Activated CD4-positive, alpha-beta T cell treated with anti-CD3 and anti-CD28 coated beads, Interleukin-2, amount 10 ng/mL, durations not matched to agents 24 days and 14 days (primary cell): ENCODE measurements at regions not wholly inside any gene's neighbourhood (a gene's known extent, or its start where the extent isn't known, plus 50 kb on each side); places are given as distances from the start of the nearest gene placed in this dataset.

Experiments used
- DNase-seq: peaks from one replicate; pipeline ENCODE4 v3.0.0; 2022
- H3K27ac Mint-ChIP-seq: one replicate; pipeline ENCODE4 v1.8.0; 2022; ENCODE audit warnings: mild to moderate bottlenecking, mixed read lengths
- H3K27me3 Mint-ChIP-seq: one replicate; pipeline ENCODE4 v1.8.0; 2022; ENCODE audit warnings: mixed read lengths
- H3K36me3 Mint-ChIP-seq: one replicate; pipeline ENCODE4 v1.8.0; 2022; ENCODE audit warnings: low read depth, mild to moderate bottlenecking, mixed read lengths
- H3K4me1 Mint-ChIP-seq: one replicate; pipeline ENCODE4 v1.8.0; 2021; ENCODE audit warnings: mixed read lengths
- H3K4me3 Mint-ChIP-seq: one replicate; pipeline ENCODE4 v1.8.0; 2022; ENCODE audit warnings: mild to moderate bottlenecking, moderate library complexity, mixed read lengths
- H3K9me3 Mint-ChIP-seq: one replicate; pipeline ENCODE4 v1.8.0; 2021; ENCODE audit warnings: mixed read lengths
- intact Hi-C: fragments of 100-400 bp; cut with micrococcal nuclease; formaldehyde crosslinking; loops from one replicate; pipeline ENCODE4 v1.15.1; 2023

DNA sequence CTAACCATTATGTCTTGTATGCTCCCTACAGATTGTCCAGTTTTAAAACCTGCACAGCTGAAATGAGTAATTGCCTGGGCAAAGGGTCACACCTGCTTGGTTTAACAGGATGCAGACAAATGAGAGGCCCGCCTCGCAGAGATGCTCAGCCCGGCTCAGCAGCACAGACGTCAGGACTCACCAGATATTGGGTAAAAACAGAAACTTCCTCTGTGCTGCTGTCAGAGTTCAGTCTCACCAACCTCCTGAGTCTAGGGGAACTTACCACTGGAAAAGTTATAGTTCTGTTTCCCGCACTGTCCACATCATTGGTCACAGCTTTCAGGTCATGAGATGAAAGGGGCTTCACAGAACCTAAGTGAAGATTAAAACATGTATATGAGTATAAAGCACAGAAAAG is 152.5 kb downstream of the ESM1 start:
- intact Hi-C loops, result no loop called here
- DNase-seq, result no peak
- peaks cover 6% of the 10 kb centered on the region for H3K9me3 Mint-ChIP-seq
- H3K36me3 Mint-ChIP-seq, result no peaks in the 10 kb centered on the region
- H3K4me1 Mint-ChIP-seq, result peaks cover 13% of the 10 kb centered on the region
- H3K4me3 Mint-ChIP-seq, result no peak overlapping the region
- H3K27me3 Mint-ChIP-seq, result peaks cover 29% of the 10 kb centered on the region
- no peak overlapping the region for H3K27ac Mint-ChIP-seq

GRCh38 chr5:54832045-54832444 is 153.3 kb downstream of the ESM1 start:
- Mint-ChIP-seq H3K4me1 (peaks cover 13% of the 10 kb centered on the region), H3K36me3 (no peaks in the 10 kb centered on the region), H3K9me3 (peaks cover 6% of the 10 kb centered on the region), H3K27me3 (peaks cover 28% of the 10 kb centered on the region), H3K4me3 (no peak overlapping the region), H3K27ac (no peak overlapping the region)
- DNase-seq, result no peak
- intact Hi-C loops, result no loop called here

GRCh38 chr5:54831233-54831632 is 154.2 kb downstream of the ESM1 start:
- no peak overlapping the region for H3K27ac Mint-ChIP-seq
- H3K4me3 Mint-ChIP-seq, result no peak overlapping the region
- H3K27me3 Mint-ChIP-seq, result peaks cover 27% of the 10 kb centered on the region
- intact Hi-C loops, result no loop called here
- DNase-seq, result no peak
- no peaks in the 10 kb centered on the region for H3K36me3 Mint-ChIP-seq
- H3K9me3 Mint-ChIP-seq, result peaks cover 4% of the 10 kb centered on the region
- H3K4me1 Mint-ChIP-seq, result peaks cover 13% of the 10 kb centered on the region

GRCh38 chr5:54829676-54830535 is 155.5 kb downstream of the ESM1 start:
- Mint-ChIP-seq H3K4me3 (no peak overlapping the region), H3K27me3 (peaks cover 24% of the 10 kb centered on the region), H3K9me3 (no peaks in the 10 kb centered on the region), H3K27ac (no peak overlapping the region), H3K36me3 (no peaks in the 10 kb centered on the region), H3K4me1 (peaks cover 13% of the 10 kb centered on the region)
- no peak for DNase-seq
- intact Hi-C loops, result no loop called here

GRCh38 chr5:54829102-54829501 is 156.3 kb downstream of the ESM1 start:
- H3K36me3 Mint-ChIP-seq, result no peaks in the 10 kb centered on the region
- H3K27me3 Mint-ChIP-seq, result peaks cover 24% of the 10 kb centered on the region
- no peak overlapping the region for H3K27ac Mint-ChIP-seq
- no peaks in the 10 kb centered on the region for H3K9me3 Mint-ChIP-seq
- DNase-seq, result no peak
- H3K4me1 Mint-ChIP-seq, result peaks cover 10% of the 10 kb centered on the region
- no peak overlapping the region for H3K4me3 Mint-ChIP-seq
- intact Hi-C loops, result no loop called here

- H3K36me3 Mint-ChIP-seq, result no peaks in the 10 kb centered on the region
- H3K4me3 Mint-ChIP-seq, result no peak overlapping the region
- peaks cover 27% of the 10 kb centered on the region for H3K27me3 Mint-ChIP-seq
- peaks cover 4% of the 10 kb centered on the region for H3K4me1 Mint-ChIP-seq
- intact Hi-C loops, result no loop called here
- no peak for DNase-seq
- H3K9me3 Mint-ChIP-seq, result no peaks in the 10 kb centered on the region
- H3K27ac Mint-ChIP-seq, result no peak overlapping the region
Measured at GRCh38 chr5:54828151-54828550, 157.2 kb downstream of the ESM1 start.

- H3K4me1 Mint-ChIP-seq, result no peaks in the 10 kb centered on the region
- intact Hi-C loops, result no loop called here
- H3K4me3 Mint-ChIP-seq, result no peak overlapping the region
- H3K27ac Mint-ChIP-seq, result no peak overlapping the region
- H3K9me3 Mint-ChIP-seq, result no peaks in the 10 kb centered on the region
- H3K36me3 Mint-ChIP-seq, result no peaks in the 10 kb centered on the region
- DNase-seq, result no peak
- H3K27me3 Mint-ChIP-seq, result peaks cover 28% of the 10 kb centered on the region
Measured at GRCh38 chr5:54825005-54825404, 160.4 kb downstream of the ESM1 start.

DNA sequence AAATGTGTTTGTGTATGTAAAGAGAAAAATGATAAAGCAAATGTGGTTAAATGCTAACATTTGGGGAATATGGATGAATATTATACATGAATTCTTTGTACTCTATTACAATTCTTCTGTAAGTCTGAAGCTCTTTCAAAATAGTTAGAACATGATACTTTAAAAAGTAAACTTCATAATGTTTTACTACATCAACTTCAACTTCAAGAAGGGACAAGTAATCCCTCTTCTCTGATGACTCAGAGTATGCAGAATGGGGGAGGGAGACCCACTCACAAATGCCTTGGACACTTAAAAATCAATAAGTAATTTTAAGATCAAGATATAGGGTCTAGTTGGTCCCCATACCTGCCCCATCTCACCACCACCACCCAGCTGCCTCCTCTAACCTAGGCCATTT is 162.4 kb downstream of the ESM1 start:
- H3K4me1 Mint-ChIP-seq, result no peaks in the 10 kb centered on the region
- no peak overlapping the region for H3K27ac Mint-ChIP-seq
- intact Hi-C loops, result no loop called here
- peaks cover 28% of the 10 kb centered on the region for H3K27me3 Mint-ChIP-seq
- no peak for DNase-seq
- no peak overlapping the region for H3K4me3 Mint-ChIP-seq
- H3K36me3 Mint-ChIP-seq, result no peaks in the 10 kb centered on the region
- peaks cover 3% of the 10 kb centered on the region for H3K9me3 Mint-ChIP-seq

- H3K27me3 Mint-ChIP-seq, result peaks cover 28% of the 10 kb centered on the region
Measured at GRCh38 chr5:54822324-54822687, 163.1 kb downstream of the ESM1 start.

DNA sequence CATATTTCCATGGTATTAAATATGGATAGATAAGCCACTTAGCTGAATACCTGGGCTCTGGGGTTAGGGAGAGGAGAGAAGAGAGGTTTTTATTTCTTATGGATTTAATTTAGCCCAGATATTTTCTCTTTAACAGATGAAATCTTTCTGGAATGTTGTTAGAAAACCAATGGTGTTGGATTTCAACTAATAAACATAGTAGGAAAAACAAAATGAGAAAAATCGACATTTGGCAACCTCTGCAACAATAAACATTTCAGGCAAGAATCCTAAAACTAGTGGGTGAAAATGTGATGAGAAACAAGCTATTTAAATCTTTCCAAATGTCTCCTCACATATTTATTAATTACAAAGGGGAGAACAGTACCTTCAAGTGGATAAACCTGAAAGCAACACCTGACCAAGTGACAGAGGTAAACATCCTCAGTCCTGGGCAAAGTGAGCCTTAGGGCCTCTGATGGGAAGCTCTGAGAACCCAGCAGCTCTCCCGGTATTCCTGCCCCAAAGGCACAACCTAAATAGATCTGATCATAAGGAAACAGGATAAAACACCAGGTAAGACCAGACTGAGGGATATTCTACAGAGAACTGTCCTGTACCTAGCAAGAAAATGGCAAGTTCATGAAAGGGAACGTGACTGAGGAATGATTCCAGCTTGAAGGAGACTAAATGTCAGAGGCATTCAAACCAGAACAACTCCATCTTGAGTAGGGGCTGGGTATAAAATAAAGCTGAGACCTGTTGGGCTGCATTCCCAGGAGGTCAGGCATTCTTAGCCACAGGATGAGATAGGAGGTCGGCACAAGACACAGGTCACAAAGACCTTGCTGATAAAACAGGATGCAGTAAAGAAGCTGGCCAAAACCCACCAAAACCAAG is 163.7 kb downstream of the ESM1 start:
- peaks cover 3% of the 10 kb centered on the region for H3K9me3 Mint-ChIP-seq
- peaks cover 25% of the 10 kb centered on the region for H3K27me3 Mint-ChIP-seq
- no peak overlapping the region for H3K27ac Mint-ChIP-seq
- no peak overlapping the region for H3K4me3 Mint-ChIP-seq
- DNase-seq, result no peak
- intact Hi-C loops, result no loop called here
- H3K36me3 Mint-ChIP-seq, result no peaks in the 10 kb centered on the region
- no peaks in the 10 kb centered on the region for H3K4me1 Mint-ChIP-seq

More at GRCh38 chr5:54822324-54822687, 163.1 kb downstream of the ESM1 start:
- no peaks in the 10 kb centered on the region for H3K36me3 Mint-ChIP-seq
- H3K27ac Mint-ChIP-seq, result no peak overlapping the region
- H3K4me1 Mint-ChIP-seq, result no peaks in the 10 kb centered on the region
- DNase-seq, result no peak
- no peak overlapping the region for H3K4me3 Mint-ChIP-seq
- H3K9me3 Mint-ChIP-seq, result peaks cover 3% of the 10 kb centered on the region
- intact Hi-C loops, result no loop called here

DNA sequence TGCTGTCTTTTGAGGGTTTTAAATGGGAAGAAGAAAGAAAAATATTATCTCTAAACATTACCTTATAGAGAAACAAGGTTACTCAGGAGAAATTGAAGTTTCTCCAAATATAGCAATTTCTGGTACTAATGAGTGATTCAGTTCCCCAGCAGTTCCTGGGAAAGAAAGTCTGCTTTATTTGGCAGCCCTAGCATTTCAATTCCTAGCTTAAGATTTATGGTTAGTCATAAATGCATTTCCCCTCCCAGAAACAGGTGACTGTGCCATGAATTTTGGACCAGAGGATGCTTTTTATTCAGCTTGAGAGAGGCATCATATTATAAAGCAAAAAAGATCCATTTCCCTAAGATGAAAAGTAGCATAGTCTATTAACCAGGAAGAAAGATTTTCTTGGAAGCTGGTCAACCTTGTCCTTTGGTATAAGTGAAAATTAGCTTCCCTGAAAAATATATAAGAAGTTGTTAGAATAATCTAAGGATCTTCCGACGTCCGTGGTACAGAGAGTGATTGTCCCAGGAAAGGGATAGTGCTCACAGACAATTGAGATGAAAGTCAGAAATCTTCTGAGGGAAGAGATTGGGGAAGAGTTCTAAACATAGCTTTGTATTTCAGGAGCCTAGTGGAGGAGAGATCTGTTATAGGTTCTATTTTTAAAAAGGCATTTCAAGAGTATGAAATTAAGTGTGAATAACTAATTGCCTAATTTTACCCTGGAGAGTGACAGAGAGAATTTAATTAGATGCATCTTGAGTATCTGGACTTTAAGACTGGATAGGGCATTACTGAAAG is 164.9 kb downstream of the ESM1 start:
- Mint-ChIP-seq H3K4me1 (no peaks in the 10 kb centered on the region), H3K27ac (no peak overlapping the region), H3K27me3 (peaks cover 23% of the 10 kb centered on the region), H3K36me3 (peaks cover 3% of the 10 kb centered on the region), H3K9me3 (peaks cover 8% of the 10 kb centered on the region), H3K4me3 (no peak overlapping the region)
- intact Hi-C loops, result no loop called here
- no peak for DNase-seq

DNA sequence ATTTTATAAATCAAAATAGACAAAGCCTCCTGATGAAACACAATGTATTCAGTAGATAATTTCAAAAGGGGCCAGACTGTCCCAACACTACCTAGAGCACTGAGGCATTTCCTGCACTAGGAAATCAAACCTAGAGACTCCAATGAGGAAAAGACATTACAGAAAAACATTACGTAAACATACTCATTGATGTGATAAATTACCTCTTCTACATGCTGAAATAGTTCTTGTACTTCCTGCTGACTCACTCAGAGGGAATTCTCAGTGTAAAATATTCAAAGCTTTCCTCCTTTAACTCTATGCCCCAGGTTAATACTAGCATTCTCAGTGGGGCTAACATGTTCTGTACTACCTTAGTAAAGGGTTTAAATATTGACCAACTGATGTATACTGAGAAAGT is 178.0 kb downstream of the ESM1 start:
- Mint-ChIP-seq H3K27me3 (peaks cover 2% of the 10 kb centered on the region), H3K27ac (no peak overlapping the region), H3K9me3 (peaks cover 12% of the 10 kb centered on the region), H3K36me3 (peaks cover 6% of the 10 kb centered on the region), H3K4me3 (no peak overlapping the region), H3K4me1 (no peaks in the 10 kb centered on the region)
- intact Hi-C loops, result no loop called here
- DNase-seq, result no peak

DNA sequence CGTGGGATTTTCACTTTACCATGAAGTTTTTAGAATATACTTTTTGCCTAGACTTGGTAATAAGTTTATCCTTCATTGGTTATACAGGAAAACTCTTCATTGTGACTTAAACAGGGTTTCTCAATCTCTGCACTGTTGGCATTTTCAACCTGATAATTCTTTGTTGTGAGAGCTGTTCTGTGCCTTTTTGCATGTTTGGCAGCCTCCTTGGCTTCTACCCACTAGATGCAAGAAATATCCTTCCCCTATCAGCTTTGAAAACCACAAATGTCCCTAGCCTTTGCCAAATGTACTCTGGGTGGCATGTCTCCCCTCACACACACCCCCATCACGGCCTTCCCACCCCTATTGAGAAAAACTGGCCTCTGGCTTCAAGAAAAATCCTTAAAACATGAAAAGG is 180.9 kb downstream of the ESM1 start:
- DNase-seq, result no peak
- intact Hi-C loops, result no loop called here
- peaks cover 6% of the 10 kb centered on the region for H3K36me3 Mint-ChIP-seq
- H3K27me3 Mint-ChIP-seq, result no peaks in the 10 kb centered on the region
- H3K27ac Mint-ChIP-seq, result no peak overlapping the region
- H3K4me1 Mint-ChIP-seq, result peaks cover 4% of the 10 kb centered on the region
- H3K9me3 Mint-ChIP-seq, result peaks cover 17% of the 10 kb centered on the region
- H3K4me3 Mint-ChIP-seq, result no peak overlapping the region

DNA sequence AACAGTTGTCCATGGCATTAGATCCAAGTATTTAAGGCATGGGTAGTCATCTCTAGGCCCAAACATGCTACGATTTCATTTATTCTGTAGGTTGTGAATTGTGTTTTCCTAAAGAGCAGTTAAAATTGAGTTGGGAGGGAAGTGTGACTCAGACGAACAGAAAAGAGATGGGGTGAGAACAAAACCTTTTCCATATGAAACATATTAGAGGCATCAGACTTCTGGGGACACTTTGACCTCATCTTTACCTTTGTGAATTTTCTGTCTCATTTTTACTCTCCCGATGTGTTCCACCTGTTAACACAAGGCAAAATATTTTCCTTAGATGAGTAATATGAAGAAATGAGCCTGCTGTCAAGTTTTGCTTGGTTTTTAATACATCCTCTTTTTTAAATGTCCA is 181.3 kb downstream of the ESM1 start:
- no peak overlapping the region for H3K27ac Mint-ChIP-seq

More for the DNA sequence above, 181.3 kb downstream of the ESM1 start:
- Mint-ChIP-seq H3K4me3 (no peak overlapping the region), H3K4me1 (peaks cover 4% of the 10 kb centered on the region), H3K36me3 (peaks cover 6% of the 10 kb centered on the region), H3K9me3 (peaks cover 17% of the 10 kb centered on the region), H3K27me3 (no peaks in the 10 kb centered on the region)
- DNase-seq, result no peak
- intact Hi-C loops, result no loop called here
